ENCODE measurements at regions not wholly inside any gene's neighbourhood (a gene's known extent, or its start where the extent isn't known, plus 50 kb on each side); places are given as distances from the start of the nearest gene placed in this dataset.

DNA sequence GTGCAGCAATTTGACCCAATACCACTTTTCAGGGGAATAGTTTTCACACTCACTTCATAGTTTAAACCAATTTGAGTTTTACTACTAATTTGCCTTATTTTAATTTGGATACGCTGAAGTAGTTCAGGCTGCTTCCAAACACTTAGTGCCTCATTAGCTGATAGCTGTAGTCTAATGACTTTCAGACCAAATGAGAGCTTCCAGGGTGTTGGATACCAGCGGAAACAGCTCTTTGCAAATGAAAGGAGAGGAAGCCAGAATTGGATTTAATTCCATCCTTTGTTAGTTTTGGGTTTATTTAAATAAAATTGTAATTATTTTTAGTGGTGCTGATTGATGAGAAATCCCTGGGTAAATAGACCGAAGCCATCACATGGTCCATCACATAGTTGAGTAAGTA is 158.3 kb upstream of the SEL1L start:
- H3K4me3 ChIP-seq (replicated peaks in 1 of 3; ENCODE audit: insufficient read depth in 1 of 3, low read depth in 1 of 3, low read length in 3 of 3) = no peak overlapping the region
- H3K9me1 ChIP-seq (replicated peaks; ENCODE audit: control insufficient read depth, extremely low read depth, insufficient read depth, low read length) = no peaks in the 10 kb centered on the region
- H2AFZ ChIP-seq (ENCODE audit: low read depth, low read length) = no peak overlapping the region
- no peak overlapping the region for H3K9ac ChIP-seq (replicated peaks; ENCODE audit: extremely low read depth, insufficient read depth, low read length)
- no peaks in the 10 kb centered on the region for H3K27me3 ChIP-seq (ENCODE audit: control insufficient read depth in 2 of 2, insufficient read depth in 2 of 2, low read length in 2 of 2)
- no peaks in the 10 kb centered on the region for H3K36me3 ChIP-seq (ENCODE audit: control insufficient read depth in 2 of 2, extremely low read depth in 1 of 2, insufficient read depth in 2 of 2, low read length in 2 of 2)
- H3K27ac ChIP-seq (ENCODE audit: insufficient read depth, low read depth, low read length) = no peak overlapping the region
- BruUV-seq (replicated peaks) = no TSS peak
- H4K20me1 ChIP-seq (replicated peaks; ENCODE audit: control insufficient read depth, extremely low read depth, insufficient read depth, low read length) = no peaks in the 10 kb centered on the region
- DNase-seq (ENCODE audit: low read depth, low spot score) (no peak), FAIRE-seq (no peak)
- H3K4me2 ChIP-seq (ENCODE audit: insufficient read depth, low read length) = no peak overlapping the region
- ChIA-PET POLR2A (no interaction called here), CTCF (no interaction called here)
- TF ChIP-seq, protein P1, sequence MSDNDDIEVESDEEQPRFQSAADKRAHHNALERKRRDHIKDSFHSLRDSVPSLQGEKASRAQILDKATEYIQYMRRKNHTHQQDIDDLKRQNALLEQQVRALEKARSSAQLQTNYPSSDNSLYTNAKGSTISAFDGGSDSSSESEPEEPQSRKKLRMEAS (IDR thresholded peaks at IDR 0.05; ENCODE audit: insufficient read depth, insufficient read length) = no peak
- TF ChIP-seq JUN (IDR thresholded peaks at IDR 0.05; ENCODE audit: borderline replicate concordance, insufficient read depth, insufficient read length, low read depth) (no peak), MYC (IDR thresholded peaks at IDR 0.05; ENCODE audit: low read depth, low read length) (no peak), EZH2 (IDR thresholded peaks at IDR 0.05; ENCODE audit: borderline replicate concordance, low read depth, low read length, severe bottlenecking) (no peak), POLR2A (IDR thresholded peaks at IDR 0.05; ENCODE audit: low read depth, low read length) (no peak)
- TF ChIP-seq, protein P2, sequence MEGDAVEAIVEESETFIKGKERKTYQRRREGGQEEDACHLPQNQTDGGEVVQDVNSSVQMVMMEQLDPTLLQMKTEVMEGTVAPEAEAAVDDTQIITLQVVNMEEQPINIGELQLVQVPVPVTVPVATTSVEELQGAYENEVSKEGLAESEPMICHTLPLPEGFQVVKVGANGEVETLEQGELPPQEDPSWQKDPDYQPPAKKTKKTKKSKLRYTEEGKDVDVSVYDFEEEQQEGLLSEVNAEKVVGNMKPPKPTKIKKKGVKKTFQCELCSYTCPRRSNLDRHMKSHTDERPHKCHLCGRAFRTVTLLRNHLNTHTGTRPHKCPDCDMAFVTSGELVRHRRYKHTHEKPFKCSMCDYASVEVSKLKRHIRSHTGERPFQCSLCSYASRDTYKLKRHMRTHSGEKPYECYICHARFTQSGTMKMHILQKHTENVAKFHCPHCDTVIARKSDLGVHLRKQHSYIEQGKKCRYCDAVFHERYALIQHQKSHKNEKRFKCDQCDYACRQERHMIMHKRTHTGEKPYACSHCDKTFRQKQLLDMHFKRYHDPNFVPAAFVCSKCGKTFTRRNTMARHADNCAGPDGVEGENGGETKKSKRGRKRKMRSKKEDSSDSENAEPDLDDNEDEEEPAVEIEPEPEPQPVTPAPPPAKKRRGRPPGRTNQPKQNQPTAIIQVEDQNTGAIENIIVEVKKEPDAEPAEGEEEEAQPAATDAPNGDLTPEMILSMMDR (IDR thresholded peaks at IDR 0.05; ENCODE audit: extremely low read depth in 1 of 2, insufficient read depth in 1 of 2, low read depth in 1 of 2, low read length in 2 of 2) = no peak
- no peaks in the 10 kb centered on the region for H3K4me1 ChIP-seq (ENCODE audit: control insufficient read depth, extremely low read depth, insufficient read depth, low read length)
- no peaks in the 10 kb centered on the region for H3K79me2 ChIP-seq (ENCODE audit: control insufficient read depth, insufficient read depth, low read length)
- peaks cover 1% of the 10 kb centered on the region for H3K9me3 ChIP-seq (replicated peaks; ENCODE audit: control insufficient read depth, insufficient read depth, low read length)
- intact Hi-C loops (cut with micrococcal nuclease) = no loop called here
- dilution Hi-C loops (cut with MboI; ENCODE audit: extremely low pct_ligation_motif_present, low sequenced_read_pairs) = no loop called here

DNA sequence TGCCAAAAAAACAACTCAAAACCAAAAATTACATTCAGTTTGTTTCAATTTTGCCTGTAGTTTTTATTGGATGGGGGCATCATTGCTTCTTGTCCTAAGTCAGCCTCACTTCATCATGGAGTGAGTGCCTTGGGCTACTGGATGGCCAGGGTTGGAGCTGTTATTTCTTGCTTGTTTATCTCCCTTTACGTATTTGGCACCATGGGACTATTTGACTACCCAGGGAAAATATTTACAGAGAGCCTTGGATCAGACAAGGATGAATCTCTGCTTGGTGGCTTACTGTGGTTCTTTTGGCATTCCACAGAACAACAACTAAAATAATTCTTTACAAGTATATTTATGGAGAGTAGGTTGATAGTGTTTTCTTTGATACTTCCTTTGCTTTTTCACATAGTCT is 160.8 kb upstream of the SEL1L start:
- BruUV-seq (replicated peaks) = no TSS peak
- H3K27ac ChIP-seq (ENCODE audit: insufficient read depth, low read depth, low read length) = no peak overlapping the region
- dilution Hi-C loops (cut with MboI; ENCODE audit: extremely low pct_ligation_motif_present, low sequenced_read_pairs) = no loop called here

More for the DNA sequence above, 160.8 kb upstream of the SEL1L start:
- intact Hi-C loops (cut with micrococcal nuclease) = no loop called here
- Histone ChIP-seq H3K9ac (replicated peaks; ENCODE audit: extremely low read depth, insufficient read depth, low read length) (no peak overlapping the region), H2AFZ (ENCODE audit: low read depth, low read length) (no peak overlapping the region), H3K4me3 (replicated peaks in 1 of 3; ENCODE audit: insufficient read depth in 1 of 3, low read depth in 1 of 3, low read length in 3 of 3) (no peak overlapping the region), H4K20me1 (replicated peaks; ENCODE audit: control insufficient read depth, extremely low read depth, insufficient read depth, low read length) (no peaks in the 10 kb centered on the region), H3K4me1 (ENCODE audit: control insufficient read depth, extremely low read depth, insufficient read depth, low read length) (no peaks in the 10 kb centered on the region), H3K79me2 (ENCODE audit: control insufficient read depth, insufficient read depth, low read length) (no peaks in the 10 kb centered on the region), H3K9me1 (replicated peaks; ENCODE audit: control insufficient read depth, extremely low read depth, insufficient read depth, low read length) (no peaks in the 10 kb centered on the region), H3K9me3 (replicated peaks; ENCODE audit: control insufficient read depth, insufficient read depth, low read length) (peaks cover 1% of the 10 kb centered on the region), H3K27me3 (ENCODE audit: control insufficient read depth in 2 of 2, insufficient read depth in 2 of 2, low read length in 2 of 2) (no peaks in the 10 kb centered on the region), H3K4me2 (ENCODE audit: insufficient read depth, low read length) (no peak overlapping the region), H3K36me3 (ENCODE audit: control insufficient read depth in 2 of 2, extremely low read depth in 1 of 2, insufficient read depth in 2 of 2, low read length in 2 of 2) (no peaks in the 10 kb centered on the region)
- POLR2A ChIA-PET = no interaction called here
- no peak for FAIRE-seq
- no peak for DNase-seq (ENCODE audit: low read depth, low spot score)
- CTCF ChIA-PET = no interaction called here
- TF ChIP-seq POLR2AphosphoS5 (IDR thresholded peaks at IDR 0.05; ENCODE audit: insufficient read depth, low read depth, low read length) = no peak
- TF ChIP-seq JUN (IDR thresholded peaks at IDR 0.05; ENCODE audit: borderline replicate concordance, insufficient read depth, insufficient read length, low read depth) = no peak
- TF ChIP-seq MYC (IDR thresholded peaks at IDR 0.05; ENCODE audit: low read depth, low read length) = no peak
- no peak for TF ChIP-seq EZH2 (IDR thresholded peaks at IDR 0.05; ENCODE audit: borderline replicate concordance, low read depth, low read length, severe bottlenecking)
- no peak for TF ChIP-seq FOS (IDR thresholded peaks at IDR 0.05; ENCODE audit: borderline replicate concordance, insufficient read depth, low read length)
- TF ChIP-seq, protein P2 (IDR thresholded peaks at IDR 0.05; ENCODE audit: extremely low read depth in 1 of 2, insufficient read depth in 1 of 2, low read depth in 1 of 2, low read length in 2 of 2) = no peak
- no peak for TF ChIP-seq GATA2 (IDR thresholded peaks at IDR 0.05; ENCODE audit: insufficient read depth, insufficient read length, low read depth, low read length)
- TF ChIP-seq, protein P1 (IDR thresholded peaks at IDR 0.05; ENCODE audit: insufficient read depth, insufficient read length) = no peak
- TF ChIP-seq POLR2A (IDR thresholded peaks at IDR 0.05; ENCODE audit: low read depth, low read length) = no peak
